GM19023 (cell line): ENCODE measurements at regions not wholly inside any gene's neighbourhood (a gene's known extent, or its start where the extent isn't known, plus 50 kb on each side); places are given as distances from the start of the nearest gene placed in this dataset.

Experiments used
- ATAC-seq: cut with Tn5 transposase; IDR thresholded peaks from one replicate; pipeline ENCODE4 v1.9.1; 2021; ENCODE audit warnings: mild to moderate bottlenecking, moderate library complexity; ENCODE audit not compliant: unreplicated experiment

- ATAC-seq: no peak
Measured at GRCh38 chr4:56243107-56243506, 144.2 kb downstream of the AASDH start.

- no peak for ATAC-seq
Measured at GRCh38 chr4:56241500-56241899, 145.8 kb downstream of the AASDH start.

- ATAC-seq: no peak
Measured at GRCh38 chr4:56240554-56241174, 146.6 kb downstream of the AASDH start.

GRCh38 chr4:56238251-56238650 lies 149.0 kb downstream of the AASDH start:
- ATAC-seq: no peak

GRCh38 chr4:56235725-56236124 lies 151.6 kb downstream of the AASDH start:
- ATAC-seq: no peak

- no peak for ATAC-seq
Measured at GRCh38 chr4:56235011-56235410, 152.3 kb downstream of the AASDH start.

GRCh38 chr4:56234098-56234497 lies 153.2 kb downstream of the AASDH start:
- no peak for ATAC-seq

GRCh38 chr4:56231410-56231809 lies 155.9 kb downstream of the AASDH start:
- ATAC-seq: no peak

- ATAC-seq: no peak
Measured at GRCh38 chr4:56229947-56230346, 157.3 kb downstream of the AASDH start.

- ATAC-seq: no peak
Measured at GRCh38 chr4:56227301-56227835, 159.9 kb downstream of the AASDH start.

- ATAC-seq: no peak
Measured at GRCh38 chr4:56226579-56226978, 160.7 kb downstream of the AASDH start.

GRCh38 chr4:56224641-56225040 lies 162.7 kb downstream of the AASDH start:
- no peak for ATAC-seq

- ATAC-seq: no peak
Measured at GRCh38 chr4:56222514-56222913, 164.8 kb downstream of the AASDH start.

GRCh38 chr4:56220261-56220660 lies 167.0 kb downstream of the AASDH start:
- no peak for ATAC-seq

- no peak for ATAC-seq
Measured at GRCh38 chr4:56219447-56219846, 167.8 kb downstream of the AASDH start.

- ATAC-seq: no peak
Measured at GRCh38 chr4:56218230-56218895, 168.9 kb downstream of the AASDH start.

GRCh38 chr4:56217343-56217890 lies 169.9 kb downstream of the AASDH start:
- ATAC-seq: no peak

GRCh38 chr4:56215901-56216300 lies 171.4 kb downstream of the AASDH start:
- no peak for ATAC-seq

GRCh38 chr4:56215141-56215783 lies 172.0 kb downstream of the AASDH start:
- ATAC-seq: no peak

GRCh38 chr4:56213543-56213942 lies 173.7 kb downstream of the AASDH start:
- no peak for ATAC-seq

- ATAC-seq: no peak
Measured at GRCh38 chr4:56212774-56213173, 174.5 kb downstream of the AASDH start.

GRCh38 chr4:56211202-56211601 lies 176.1 kb downstream of the AASDH start:
- no peak for ATAC-seq
